Activated CD8-positive, alpha-beta memory T cell treated with anti-CD3 and anti-CD28 coated beads, Interleukin-2, amount 10 ng/mL, durations not matched to agents 7 days and 5 days (primary cell): ENCODE measurements at regions not wholly inside any gene's neighbourhood (a gene's known extent, or its start where the extent isn't known, plus 50 kb on each side); places are given as distances from the start of the nearest gene placed in this dataset.
"Not testable (repeated sequence)": the region's sequence is repeated elsewhere in the genome, so short reads cannot be mapped to it uniquely, and the experiment has no call there.

Source experiments
- ATAC-seq: fragments of 150-1000 bp; cut with Tn5 transposase; one replicate; pipeline ENCODE4 v1.10.0; 2021; ENCODE audit warnings: moderate library complexity
- CTCF ChIA-PET: fragments of 350-600 bp; sonication (Branson Sonifier 250); formaldehyde crosslinking; loops from one replicate; lab custom pipeline; 2021; ENCODE audit warnings: antibody characterized with exemption; lab: Charles Lee
- DNase-seq: peaks from one replicate; pipeline ENCODE4 v3.0.0-alpha.2; 2020
- H3K27ac Mint-ChIP-seq: one replicate; pipeline ENCODE4 v1.8.0; 2021; ENCODE audit warnings: mild to moderate bottlenecking, mixed read lengths
- H3K27me3 Mint-ChIP-seq: one replicate; pipeline ENCODE4 v1.8.0; 2021; ENCODE audit warnings: mixed read lengths
- H3K36me3 Mint-ChIP-seq: one replicate; pipeline ENCODE4 v1.8.0; 2021; ENCODE audit warnings: mild to moderate bottlenecking, mixed read lengths
- H3K4me1 Mint-ChIP-seq: one replicate; pipeline ENCODE4 v1.8.0; 2021; ENCODE audit warnings: mixed read lengths
- H3K4me3 Mint-ChIP-seq: one replicate; pipeline ENCODE4 v1.8.0; 2021; ENCODE audit warnings: mild to moderate bottlenecking, moderate library complexity, mixed read lengths
- H3K9me3 Mint-ChIP-seq: one replicate; pipeline ENCODE4 v1.8.0; 2022; ENCODE audit warnings: low read depth, mixed read lengths

DNA sequence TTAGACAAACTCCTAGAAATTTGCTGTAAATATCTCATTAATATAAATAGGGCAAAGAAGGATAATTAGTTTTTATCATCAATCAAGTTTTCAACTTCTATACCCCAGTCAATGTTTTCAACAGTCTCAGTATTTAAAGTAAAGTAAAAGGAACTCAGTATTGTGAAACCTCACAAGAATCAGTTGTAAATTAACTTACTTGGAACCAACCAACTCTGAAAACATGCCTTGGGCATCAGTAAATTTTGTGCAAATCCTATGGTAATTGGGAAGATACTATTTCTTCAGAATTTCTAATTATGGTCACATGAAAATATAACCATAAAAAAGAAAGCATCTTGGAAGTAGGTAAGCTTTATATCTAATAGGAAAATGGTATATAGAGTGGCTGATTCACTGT is 1139.0 kb downstream of the TUSC7 start:
- no peak overlapping the region for H3K4me3 Mint-ChIP-seq
- no peak for ATAC-seq
- CTCF ChIA-PET = no interaction called here

DNA sequence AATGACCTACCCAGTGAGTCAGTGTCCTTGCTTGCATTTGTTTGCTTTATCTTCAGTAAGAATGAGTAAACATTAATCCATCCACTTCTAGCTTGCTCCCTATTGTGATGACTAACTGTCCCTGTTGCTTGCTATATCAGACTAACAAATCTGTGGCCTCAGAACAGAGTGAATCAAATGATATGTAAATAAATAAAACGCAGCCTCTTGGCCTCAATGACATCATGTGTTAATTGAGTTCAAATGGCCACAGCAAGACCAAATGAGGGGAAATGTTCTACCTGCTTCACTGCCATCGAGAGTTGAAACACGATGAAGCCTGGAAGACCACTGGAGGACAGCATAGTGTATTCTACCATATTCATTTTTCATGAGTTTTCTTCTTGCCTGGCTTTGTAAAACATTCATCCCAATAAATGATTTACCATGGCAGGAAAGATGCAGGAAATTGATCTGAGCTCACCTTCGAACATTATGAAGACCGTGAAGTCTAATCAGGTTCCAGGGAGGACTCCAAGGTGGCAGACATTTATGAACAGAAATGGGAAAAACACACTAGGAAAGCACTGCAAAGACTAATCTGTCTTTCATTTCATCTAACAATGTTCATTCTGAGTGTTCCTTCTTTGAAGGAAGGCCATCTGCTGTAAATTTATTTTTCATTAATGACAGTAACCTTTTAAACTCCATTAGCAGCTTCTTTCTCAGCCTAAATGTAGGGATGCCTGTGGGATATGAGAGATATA is 1144.5 kb downstream of the TUSC7 start:
- peaks cover 8% of the 10 kb centered on the region for H3K9me3 Mint-ChIP-seq
- H3K4me3 Mint-ChIP-seq = no peak overlapping the region
- H3K4me1 Mint-ChIP-seq = no peaks in the 10 kb centered on the region
- no peak for ATAC-seq
- CTCF ChIA-PET = no interaction called here
- DNase-seq = no peak
- no peak overlapping the region for H3K27ac Mint-ChIP-seq
- no peaks in the 10 kb centered on the region for H3K36me3 Mint-ChIP-seq
- H3K27me3 Mint-ChIP-seq = no peaks in the 10 kb centered on the region

More for the DNA sequence above, 1139.0 kb downstream of the TUSC7 start:
- Mint-ChIP-seq H3K27ac (no peak overlapping the region), H3K9me3 (peaks cover 8% of the 10 kb centered on the region), H3K27me3 (no peaks in the 10 kb centered on the region), H3K4me1 (no peaks in the 10 kb centered on the region), H3K36me3 (no peaks in the 10 kb centered on the region)
- no peak for DNase-seq

DNA sequence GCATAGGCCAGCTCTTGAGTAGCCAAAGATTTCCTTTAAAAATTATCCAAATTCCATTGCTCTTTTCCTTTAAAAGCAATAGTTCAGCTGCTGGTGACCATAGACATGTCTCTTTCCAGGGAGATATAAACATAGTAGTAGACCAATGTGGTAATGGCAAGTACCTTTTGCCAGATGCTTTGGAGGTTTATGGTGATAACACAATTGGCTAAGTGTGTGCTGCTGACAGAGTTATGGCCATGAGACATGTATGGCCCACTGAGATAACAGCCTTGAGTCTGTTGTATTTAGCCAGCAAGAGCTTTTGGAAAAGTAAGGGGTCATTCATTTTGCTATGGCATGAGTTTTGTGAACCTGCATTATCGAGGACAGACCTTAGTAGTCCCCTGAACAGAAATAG is 1146.8 kb downstream of the TUSC7 start:
- ATAC-seq (no peak), DNase-seq (no peak)
- Mint-ChIP-seq H3K4me3 (no peak overlapping the region), H3K4me1 (no peaks in the 10 kb centered on the region), H3K9me3 (peaks cover 9% of the 10 kb centered on the region), H3K27ac (no peak overlapping the region), H3K36me3 (no peaks in the 10 kb centered on the region), H3K27me3 (no peaks in the 10 kb centered on the region)
- CTCF ChIA-PET = no interaction called here

DNA sequence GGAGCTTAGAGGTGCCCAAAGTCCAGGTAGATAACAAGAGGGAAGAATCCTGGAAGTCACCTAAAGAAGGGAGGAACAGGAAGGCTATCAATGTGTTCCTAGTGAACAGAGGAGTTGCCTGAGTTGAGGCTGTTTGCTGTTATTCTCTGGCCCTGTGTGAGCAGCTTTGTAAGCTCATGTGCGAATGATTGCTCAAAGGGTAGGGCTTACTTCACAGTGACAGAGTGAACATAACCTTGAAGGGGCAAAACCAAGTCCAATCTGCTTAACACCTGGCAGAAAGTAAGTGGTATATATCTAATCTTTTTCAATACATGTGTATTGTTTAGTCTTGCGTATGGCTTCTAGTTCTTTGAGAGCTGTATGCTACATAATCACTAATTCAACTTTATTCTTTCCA is 1153.6 kb downstream of the TUSC7 start:
- Mint-ChIP-seq H3K4me1 (no peaks in the 10 kb centered on the region), H3K36me3 (no peaks in the 10 kb centered on the region), H3K27me3 (no peaks in the 10 kb centered on the region), H3K9me3 (peaks cover 6% of the 10 kb centered on the region), H3K27ac (no peak overlapping the region), H3K4me3 (no peak overlapping the region)
- CTCF ChIA-PET = no interaction called here
- ATAC-seq = no peak
- no peak for DNase-seq

DNA sequence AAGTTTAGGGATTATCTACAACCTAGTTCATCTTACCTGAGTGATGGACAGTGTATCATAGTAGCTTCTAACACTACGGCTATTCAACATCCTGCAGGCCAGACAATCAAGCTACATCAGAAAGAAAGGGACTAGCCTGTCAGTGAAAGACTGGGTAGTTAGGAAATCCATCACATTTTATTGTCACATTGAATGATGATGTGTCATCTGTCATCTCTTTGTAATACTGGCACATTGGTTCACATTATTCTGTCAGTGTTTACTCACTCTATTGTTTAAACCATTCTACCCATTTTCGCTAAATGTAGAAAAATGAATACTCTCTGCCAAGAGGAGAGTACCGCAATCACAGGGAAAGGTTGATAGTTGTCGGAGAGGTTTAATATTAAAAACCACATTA is 1155.8 kb downstream of the TUSC7 start:
- CTCF ChIA-PET = no interaction called here
- Mint-ChIP-seq H3K4me3 (no peak overlapping the region), H3K9me3 (peaks cover 2% of the 10 kb centered on the region), H3K36me3 (no peaks in the 10 kb centered on the region), H3K27ac (no peak overlapping the region), H3K4me1 (no peaks in the 10 kb centered on the region), H3K27me3 (no peaks in the 10 kb centered on the region)
- no peak for DNase-seq
- no peak for ATAC-seq

DNA sequence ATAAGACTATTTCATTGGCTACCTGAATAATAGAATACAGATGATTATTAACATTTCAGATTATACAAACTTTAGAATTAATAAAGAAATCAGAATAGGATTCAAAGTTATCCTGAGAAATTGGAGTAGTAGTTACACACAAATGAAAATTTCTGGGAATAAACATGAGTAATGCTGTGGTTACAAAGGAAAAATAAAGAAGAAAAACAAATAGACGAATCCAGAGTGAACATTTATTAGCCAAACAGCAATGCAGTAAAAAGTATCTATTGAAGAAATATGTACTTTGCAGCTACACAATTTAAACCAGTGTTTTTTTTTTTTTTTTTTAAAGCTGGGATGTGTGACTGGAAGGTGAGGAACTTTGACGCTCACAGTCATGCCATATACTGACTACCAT is 1159.2 kb downstream of the TUSC7 start:
- no peaks in the 10 kb centered on the region for H3K36me3 Mint-ChIP-seq
- no peak overlapping the region for H3K27ac Mint-ChIP-seq
- no peak overlapping the region for H3K4me3 Mint-ChIP-seq
- no peaks in the 10 kb centered on the region for H3K4me1 Mint-ChIP-seq
- ATAC-seq (no peak), DNase-seq (no peak)
- CTCF ChIA-PET = no interaction called here
- H3K27me3 Mint-ChIP-seq = no peaks in the 10 kb centered on the region
- H3K9me3 Mint-ChIP-seq = peaks cover 7% of the 10 kb centered on the region

DNA sequence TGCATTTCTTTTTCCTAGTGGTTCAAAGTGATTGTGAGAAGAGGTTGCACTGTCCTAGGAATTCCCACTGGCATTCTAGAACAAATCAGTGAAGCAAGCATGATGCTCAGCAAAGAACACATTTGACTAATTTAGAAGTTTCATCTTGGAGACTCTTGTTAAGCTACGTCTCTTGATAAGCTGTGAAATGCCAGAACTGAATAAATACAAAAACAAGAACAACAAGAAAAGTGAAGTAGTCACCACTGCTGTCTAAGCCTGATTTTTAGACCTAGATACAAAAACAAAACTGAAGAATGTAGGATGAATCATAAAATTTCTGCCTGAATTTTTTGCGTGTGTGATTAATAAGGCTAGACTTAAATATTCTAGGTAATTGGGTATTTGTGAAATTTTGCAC is 1162.4 kb downstream of the TUSC7 start:
- no peak for DNase-seq
- Mint-ChIP-seq H3K36me3 (no peaks in the 10 kb centered on the region), H3K9me3 (peaks cover 4% of the 10 kb centered on the region), H3K4me1 (no peaks in the 10 kb centered on the region), H3K27me3 (no peaks in the 10 kb centered on the region), H3K4me3 (no peak overlapping the region), H3K27ac (no peak overlapping the region)
- ATAC-seq = no peak
- CTCF ChIA-PET = no interaction called here

DNA sequence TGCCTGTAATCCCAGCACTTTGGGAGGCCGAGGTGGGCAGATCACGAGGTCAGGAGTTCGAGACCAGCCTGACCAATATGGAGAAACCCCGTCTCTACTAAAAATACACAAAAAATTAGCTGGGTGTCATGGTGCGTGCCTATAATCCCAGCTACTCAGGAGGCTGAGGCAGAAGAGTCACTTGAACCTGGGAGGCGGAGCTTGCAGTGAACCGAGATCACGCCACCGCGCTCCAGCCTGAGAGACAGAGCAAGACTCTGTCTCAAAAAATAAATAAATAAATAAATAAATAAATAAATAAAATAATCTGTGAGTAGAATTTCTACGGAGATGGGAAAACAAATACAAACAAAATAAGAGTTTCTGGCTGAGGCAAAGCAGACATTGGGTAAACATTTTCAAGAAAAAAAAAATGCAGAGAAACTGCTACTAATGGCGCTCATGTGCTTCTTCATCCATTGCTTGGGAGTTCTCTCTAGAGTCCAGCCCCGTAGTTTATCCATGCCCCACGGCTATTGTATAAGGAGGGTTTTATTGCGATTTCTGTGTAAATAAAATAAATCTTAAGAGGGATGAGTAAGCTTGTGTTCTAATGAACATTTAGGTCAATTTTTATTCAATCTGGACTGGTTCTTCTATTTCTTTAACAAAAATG is 1161.9 kb downstream of the IGSF11 start:
- ATAC-seq, H3K27ac Mint-ChIP-seq, H3K4me3 Mint-ChIP-seq, DNase-seq, H3K36me3 Mint-ChIP-seq, H3K4me1 Mint-ChIP-seq, H3K9me3 Mint-ChIP-seq, CTCF ChIA-PET, H3K27me3 Mint-ChIP-seq: not testable (repeated sequence)

DNA sequence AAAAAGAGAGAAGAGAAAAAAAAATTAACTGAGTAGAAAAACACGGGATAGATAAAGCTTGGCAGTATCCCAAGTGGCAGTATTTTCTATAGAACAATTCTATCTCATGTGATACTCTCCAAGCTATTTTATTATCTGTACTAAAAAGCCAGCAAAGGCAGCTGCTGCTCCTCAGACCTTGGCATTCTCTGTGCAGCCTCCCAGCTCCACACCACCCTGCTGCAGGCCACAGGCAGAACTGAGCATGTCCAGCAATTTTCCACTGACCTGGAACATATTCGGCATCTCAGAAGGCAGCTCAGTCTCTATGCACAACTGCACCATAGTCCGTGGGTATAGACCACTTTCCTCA is 1161.4 kb downstream of the IGSF11 start:
- DNase-seq (no peak), ATAC-seq (no peak)
- no peaks in the 10 kb centered on the region for H3K36me3 Mint-ChIP-seq
- H3K9me3 Mint-ChIP-seq = peaks cover 4% of the 10 kb centered on the region
- H3K4me1 Mint-ChIP-seq = no peaks in the 10 kb centered on the region
- CTCF ChIA-PET = no interaction called here
- no peak overlapping the region for H3K27ac Mint-ChIP-seq
- H3K4me3 Mint-ChIP-seq = no peak overlapping the region
- no peaks in the 10 kb centered on the region for H3K27me3 Mint-ChIP-seq

DNA sequence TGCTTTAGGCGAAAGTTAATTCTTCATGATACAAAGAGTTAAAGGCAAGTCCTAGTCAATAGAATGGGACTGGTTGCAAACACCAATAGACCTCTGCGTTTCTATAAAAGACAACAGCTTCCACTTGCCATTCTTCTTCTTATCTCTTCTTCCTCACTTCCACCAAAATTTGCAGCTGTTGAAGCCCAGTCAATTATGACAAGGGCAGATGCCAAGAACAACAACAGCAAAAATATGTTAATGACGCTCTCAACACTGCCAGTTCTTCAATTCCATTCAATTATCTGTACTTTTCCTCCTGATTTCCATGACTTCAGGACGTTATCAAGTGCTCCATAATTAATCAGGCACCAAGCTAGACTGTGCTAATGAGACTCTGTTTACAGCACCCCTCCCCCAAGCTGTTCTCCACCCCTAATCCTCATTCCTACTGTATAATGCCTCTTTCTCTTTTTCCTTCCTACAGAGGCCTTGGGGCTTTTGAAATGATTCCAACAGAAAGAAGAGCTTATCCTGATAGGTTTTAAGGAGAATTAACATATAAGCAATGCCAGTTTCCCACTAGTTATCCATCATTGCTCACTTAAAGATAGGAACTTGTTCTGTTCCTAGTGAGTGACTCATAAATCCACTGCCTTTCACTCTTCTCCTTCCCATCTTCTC is 1160.5 kb downstream of the IGSF11 start:
- no peak for ATAC-seq
- H3K27me3 Mint-ChIP-seq = no peaks in the 10 kb centered on the region

DNA sequence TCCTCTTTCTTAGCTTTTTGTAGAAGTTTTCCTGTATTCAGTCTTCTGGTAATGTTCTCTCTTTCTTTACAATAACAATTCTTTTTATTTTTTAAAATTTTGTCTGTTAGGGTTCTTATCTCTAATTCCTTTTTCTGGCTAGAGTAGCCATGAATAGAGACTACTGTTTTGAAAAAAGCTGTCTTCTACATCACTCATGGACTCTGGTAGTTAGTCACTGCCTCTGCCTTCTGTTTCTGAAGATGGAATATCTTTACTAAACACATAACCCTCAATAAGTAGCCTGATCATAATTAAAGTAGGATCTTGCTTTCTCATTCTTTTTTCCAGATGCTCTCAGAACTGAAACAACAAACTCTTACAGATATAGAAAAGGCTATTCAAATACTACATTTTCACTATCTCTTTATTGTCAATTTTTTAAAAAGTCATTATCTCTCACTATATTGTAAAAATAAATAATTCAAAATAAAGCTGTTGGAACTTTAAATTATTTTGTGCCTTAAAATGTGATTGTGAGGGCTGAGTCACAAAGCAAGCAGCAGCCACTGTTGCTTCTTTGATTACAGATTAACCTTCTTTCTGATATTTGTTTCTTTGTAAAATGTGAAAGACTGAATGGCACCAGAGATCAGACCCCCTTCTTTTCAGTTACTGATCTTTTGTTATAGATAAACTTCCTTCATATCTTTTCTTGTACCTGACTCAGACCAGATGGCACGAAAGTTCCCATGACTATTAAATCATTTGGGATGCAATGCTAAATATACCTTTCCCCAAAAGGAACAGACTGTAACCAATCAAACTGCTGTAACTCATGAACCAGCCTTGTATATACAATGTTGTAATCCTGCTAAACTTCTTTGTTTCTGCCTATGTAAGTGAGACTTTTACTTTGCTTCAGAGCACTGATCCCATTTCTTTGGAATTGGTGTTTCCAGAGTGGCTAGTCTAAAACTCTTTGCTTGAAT is 1159.5 kb downstream of the IGSF11 start:
- no peak for ATAC-seq
- CTCF ChIA-PET = interaction anchor here (1.1 kb wide), 1 partner anchor 14 kb away, joined by 3 read pairs; no protein-coding TSS in a partner anchor
- H3K36me3 Mint-ChIP-seq = no peaks in the 10 kb centered on the region
- no peak for DNase-seq
- no peak overlapping the region for H3K4me3 Mint-ChIP-seq
- no peaks in the 10 kb centered on the region for H3K27me3 Mint-ChIP-seq
- no peaks in the 10 kb centered on the region for H3K4me1 Mint-ChIP-seq
- H3K27ac Mint-ChIP-seq = no peak overlapping the region
- H3K9me3 Mint-ChIP-seq = peaks cover 7% of the 10 kb centered on the region

More for the DNA sequence above, 1160.5 kb downstream of the IGSF11 start:
- peaks cover 4% of the 10 kb centered on the region for H3K9me3 Mint-ChIP-seq
- no peak overlapping the region for H3K4me3 Mint-ChIP-seq
- no peaks in the 10 kb centered on the region for H3K36me3 Mint-ChIP-seq
- H3K4me1 Mint-ChIP-seq = no peaks in the 10 kb centered on the region
- CTCF ChIA-PET = no interaction called here
- DNase-seq = no peak
- no peak overlapping the region for H3K27ac Mint-ChIP-seq

DNA sequence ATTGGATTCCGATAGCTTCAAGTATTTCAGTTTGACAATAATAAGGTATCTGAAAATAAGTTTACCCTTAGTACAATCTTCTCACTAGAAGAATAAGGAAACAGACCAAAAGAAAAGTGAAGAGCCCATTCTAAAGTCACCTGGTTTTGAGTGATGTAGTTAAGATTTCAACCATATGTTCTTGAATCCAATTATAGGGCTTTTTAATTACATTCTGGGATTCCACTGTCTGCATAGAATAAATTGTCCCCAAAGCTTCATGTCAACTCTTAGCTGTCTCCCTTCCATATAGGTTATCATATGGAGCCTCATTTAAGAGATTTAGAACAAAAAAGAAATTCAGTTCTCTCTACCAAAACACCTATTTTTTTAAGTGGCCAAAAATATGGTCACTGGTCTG is 1158.8 kb downstream of the IGSF11 start:
- Mint-ChIP-seq H3K27ac (no peak overlapping the region), H3K9me3 (peaks cover 7% of the 10 kb centered on the region), H3K36me3 (no peaks in the 10 kb centered on the region), H3K27me3 (no peaks in the 10 kb centered on the region), H3K4me3 (no peak overlapping the region), H3K4me1 (no peaks in the 10 kb centered on the region)
- CTCF ChIA-PET = interaction anchor here (1.1 kb wide), 1 partner anchor 13 kb away, joined by 3 read pairs; no protein-coding TSS in a partner anchor
- DNase-seq = no peak
- no peak for ATAC-seq

DNA sequence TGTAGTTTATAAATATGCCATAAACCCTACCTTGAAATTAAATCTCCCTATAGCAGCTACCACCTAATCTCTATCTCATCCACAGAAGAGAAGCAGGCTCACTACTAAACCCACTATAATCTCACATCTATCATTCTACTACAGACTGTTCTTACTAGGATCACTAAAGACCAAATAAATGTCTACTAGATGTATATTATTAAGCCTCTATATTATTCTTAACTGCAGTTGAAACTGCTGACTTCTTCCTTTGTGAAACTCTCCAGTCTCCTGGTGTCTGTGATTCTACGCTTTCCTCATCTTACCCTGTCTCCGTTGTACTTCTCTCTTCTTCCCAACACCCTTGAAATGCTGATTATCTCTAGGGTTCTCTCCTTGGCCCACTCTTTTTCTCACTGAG is 1154.0 kb downstream of the IGSF11 start:
- H3K4me3 Mint-ChIP-seq = no peak overlapping the region
- no peaks in the 10 kb centered on the region for H3K36me3 Mint-ChIP-seq
- DNase-seq = no peak
- H3K27me3 Mint-ChIP-seq = no peaks in the 10 kb centered on the region
- H3K27ac Mint-ChIP-seq = no peak overlapping the region
- H3K9me3 Mint-ChIP-seq = peaks cover 2% of the 10 kb centered on the region
- CTCF ChIA-PET = no interaction called here
- ATAC-seq = no peak
- no peaks in the 10 kb centered on the region for H3K4me1 Mint-ChIP-seq
